H9 (cell line): ENCODE measurements at regions not wholly inside any gene's neighbourhood (a gene's known extent, or its start where the extent isn't known, plus 50 kb on each side); places are given as distances from the start of the nearest gene placed in this dataset.

Source experiments
- DNase-seq: peaks from one replicate; pipeline ENCODE4 v3.0.0-alpha.2; 2017
- H2AFZ ChIP-seq: one replicate; pipeline ENCODE4 v1.6.1; 2013; ENCODE audit warnings: mild to moderate bottlenecking, low read length, control low read depth, moderate library complexity
- H2AK5ac ChIP-seq: 2 replicates; pipeline ENCODE4 v1.6.1; 2013; ENCODE audit warnings: low read length, control low read depth, mixed read lengths; ENCODE audit not compliant: insufficient read length
- H2BK120ac ChIP-seq: one replicate; pipeline ENCODE4 v1.6.1; 2013; ENCODE audit warnings: low read depth, mild to moderate bottlenecking, low read length, control low read depth, inconsistent platforms; ENCODE audit not compliant: poor library complexity, severe bottlenecking
- H2BK12ac ChIP-seq: 2 replicates; pipeline ENCODE4 v1.6.1; 2013; ENCODE audit warnings: low read length, control low read depth, mixed read lengths, low read depth; ENCODE audit not compliant: insufficient read length
- H2BK15ac ChIP-seq: 2 replicates; pipeline ENCODE4 v1.6.1; 2013; ENCODE audit warnings: low read depth, low read length, control low read depth
- H2BK20ac ChIP-seq: one replicate; pipeline ENCODE4 v1.6.1; 2013; ENCODE audit warnings: low read depth, mild to moderate bottlenecking, low read length, control low read depth, inconsistent platforms; ENCODE audit not compliant: poor library complexity, severe bottlenecking
- H2BK5ac ChIP-seq: 2 replicates; pipeline ENCODE4 v1.6.1; 2013; ENCODE audit warnings: low read length, control low read depth, mixed read lengths; ENCODE audit not compliant: insufficient read length
- H3K14ac ChIP-seq: 2 replicates; pipeline ENCODE4 v1.6.1; 2013; ENCODE audit warnings: low read length, control low read depth; ENCODE audit not compliant: insufficient read depth
- H3K18ac ChIP-seq: 2 replicates; pipeline ENCODE4 v1.6.1; 2013; ENCODE audit warnings: low read depth, mild to moderate bottlenecking, mixed read lengths, low read length, control low read depth; ENCODE audit not compliant: insufficient read length
- H3K23ac ChIP-seq: 2 replicates; pipeline ENCODE4 v1.6.1; 2013; ENCODE audit warnings: low read length, control low read depth, mixed read lengths, low read depth; ENCODE audit not compliant: insufficient read length
- H3K23me2 ChIP-seq: 2 replicates; pipeline ENCODE4 v1.6.1; 2013; ENCODE audit warnings: low read depth, mild to moderate bottlenecking, mixed read lengths, low read length, control low read depth; ENCODE audit not compliant: insufficient read length, poor library complexity, severe bottlenecking
- H3K27ac ChIP-seq: 2 replicates; pipeline ENCODE4 v1.5.1; 2013; ENCODE audit warnings: low read length, control low read depth, mixed read lengths, low read depth; ENCODE audit not compliant: insufficient read length
- H3K27me3 ChIP-seq: 2 replicates; pipeline ENCODE4 v1.6.1; 2013; ENCODE audit warnings: low read length, control low read depth, inconsistent platforms; ENCODE audit not compliant: insufficient read depth
- H3K4ac ChIP-seq: 2 replicates; pipeline ENCODE4 v1.6.1; 2013; ENCODE audit warnings: low read depth, mild to moderate bottlenecking, control low read depth, inconsistent platforms, low read length, moderate library complexity
- H3K4me1 ChIP-seq: 2 replicates; pipeline ENCODE4 v1.6.1; 2013; ENCODE audit warnings: low read length, control low read depth, inconsistent platforms; ENCODE audit not compliant: insufficient read depth
- H3K4me2 ChIP-seq: 2 replicates; pipeline ENCODE4 v1.6.1; 2013; ENCODE audit warnings: low read length, control low read depth, mixed read lengths; ENCODE audit not compliant: insufficient read length, insufficient read depth
- H3K56ac ChIP-seq: 2 replicates; pipeline ENCODE4 v1.6.1; 2013; ENCODE audit warnings: low read depth, mild to moderate bottlenecking, mixed read lengths, low read length, control low read depth; ENCODE audit not compliant: insufficient read length
- H3K79me1 ChIP-seq: 2 replicates; pipeline ENCODE4 v1.6.1; 2013; ENCODE audit warnings: low read depth, mild to moderate bottlenecking, moderate library complexity, low read length, control low read depth, inconsistent platforms; ENCODE audit not compliant: insufficient read depth, poor library complexity, severe bottlenecking
- H3K79me2 ChIP-seq: 2 replicates; pipeline ENCODE4 v1.6.1; 2013; ENCODE audit warnings: low read length, control low read depth, inconsistent platforms; ENCODE audit not compliant: insufficient read depth
- H3K9ac ChIP-seq: 2 replicates; pipeline ENCODE4 v1.6.1; 2013; ENCODE audit warnings: low read length, control low read depth, mixed read lengths; ENCODE audit not compliant: insufficient read length; ENCODE audit errors: extremely low read depth
- H3K9me3 ChIP-seq: one replicate; pipeline ENCODE4 v1.6.1; 2013; ENCODE audit warnings: low read depth, low read length, inconsistent platforms; ENCODE audit not compliant: control insufficient read depth
- H3T11ph ChIP-seq: one replicate; pipeline ENCODE4 v1.6.1; 2013; ENCODE audit warnings: mild to moderate bottlenecking, low read length, control low read depth, inconsistent platforms
- H4K20me1 ChIP-seq: one replicate; pipeline ENCODE4 v1.6.1; 2013; ENCODE audit not compliant: control insufficient read depth, insufficient read length, insufficient read depth
- H4K5ac ChIP-seq: 2 replicates; pipeline ENCODE4 v1.6.1; 2013; ENCODE audit warnings: low read depth, mild to moderate bottlenecking, mixed read lengths, low read length, control low read depth; ENCODE audit not compliant: insufficient read length
- H4K8ac ChIP-seq: replicated peaks from 2 replicates; pipeline ENCODE4 v1.6.1; 2013; ENCODE audit warnings: low read length, control low read depth, mixed read lengths, low read depth; ENCODE audit not compliant: insufficient read length
- H4K91ac ChIP-seq: 2 replicates; pipeline ENCODE4 v1.6.1; 2013; ENCODE audit warnings: low read depth, mild to moderate bottlenecking, moderate library complexity, mixed read lengths, low read length, control low read depth; ENCODE audit not compliant: insufficient read length
- H3K27ac Mint-ChIP-seq, 3 experiments: 2 replicates in 2 of 3; 3 replicates in 1 of 3; pipeline ENCODE4 v1.8.0; 2020 to 2021; ENCODE audit warnings: mixed read lengths in 3 of 3, mild to moderate bottlenecking in 1 of 3, moderate library complexity in 1 of 3
- H3K27me3 Mint-ChIP-seq: 2 replicates; pipeline ENCODE4 v1.8.0; 2021; ENCODE audit warnings: low read depth, mild to moderate bottlenecking, moderate library complexity, mixed read lengths
- H3K36me3 Mint-ChIP-seq, 3 experiments: 2 replicates in 2 of 3; 3 replicates in 1 of 3; pipeline ENCODE4 v1.8.0; 2020 to 2021; ENCODE audit warnings: low read depth in 3 of 3, mixed read lengths in 3 of 3; ENCODE audit not compliant: insufficient read depth in 1 of 3
- H3K4me1 Mint-ChIP-seq, 2 experiments: 2 replicates each; pipeline ENCODE4 v1.8.0; 2020; ENCODE audit warnings: mixed read lengths in 2 of 2
- H3K4me3 Mint-ChIP-seq, 2 experiments: 2 replicates in 1 of 2; 3 replicates in 1 of 2; pipeline ENCODE4 v1.8.0; 2020 to 2021; ENCODE audit warnings: mild to moderate bottlenecking in 2 of 2, mixed read lengths in 2 of 2, moderate library complexity in 1 of 2
- H3K9me3 Mint-ChIP-seq, 2 experiments: 2 replicates in 1 of 2; 3 replicates in 1 of 2; pipeline ENCODE4 v1.8.0; 2020; ENCODE audit warnings: mild to moderate bottlenecking in 2 of 2, mixed read lengths in 2 of 2, moderate library complexity in 1 of 2
- WGBS: extraction: QIAGEN DNeasy Blood & Tissue Kit; methylation state at CpG from one replicate; pipeline ENCODE4 v1.1.7; 2013; ENCODE audit warnings: missing lambda C conversion rate, low lambda C conversion rate, mixed read lengths; ENCODE audit not compliant: insufficient read length; ENCODE audit errors: extremely low coverage; 5-methylcytosine and 5-hydroxymethylcytosine counted together
- TF ChIP-seq, protein P1 (sequence below): fragments of 200-600 bp; sonication (generic); conservative IDR thresholded peaks from 3 replicates; pipeline ENCODE4 v1.8.0; 2021; ENCODE audit warnings: antibody characterized with exemption, mild to moderate bottlenecking

DNA sequence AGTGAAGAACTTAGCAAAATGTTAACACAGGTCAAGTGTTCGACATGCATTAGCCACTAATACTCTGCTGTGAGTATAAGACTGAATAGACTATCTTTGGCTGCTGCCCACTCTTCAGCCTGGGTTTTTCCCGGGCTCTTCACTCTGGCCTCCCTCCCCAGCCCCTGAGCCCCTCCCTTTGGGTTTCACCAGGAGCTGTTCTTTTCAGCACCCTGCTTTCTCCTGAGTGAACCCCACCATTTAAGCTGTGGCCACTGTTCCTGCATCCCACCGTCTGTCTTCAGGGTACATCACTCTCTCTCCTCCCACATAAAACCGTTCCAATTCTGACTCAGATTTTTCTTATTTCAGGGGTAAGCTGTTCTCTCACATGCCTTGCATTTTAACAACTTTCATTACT, 92.0 kb upstream of the ASIC2 start:
- no peaks in the 10 kb centered on the region for H3K27me3 ChIP-seq
- no peak overlapping the region for H3K27ac ChIP-seq
- no peak overlapping the region for H3K9ac ChIP-seq
- no peak overlapping the region for H4K5ac ChIP-seq
- no peaks in the 10 kb centered on the region for H4K20me1 ChIP-seq
- no peak overlapping the region for H4K91ac ChIP-seq
- no peaks in the 10 kb centered on the region for H3K79me2 ChIP-seq
- no peak overlapping the region for H3T11ph ChIP-seq
- TF ChIP-seq, protein P1, sequence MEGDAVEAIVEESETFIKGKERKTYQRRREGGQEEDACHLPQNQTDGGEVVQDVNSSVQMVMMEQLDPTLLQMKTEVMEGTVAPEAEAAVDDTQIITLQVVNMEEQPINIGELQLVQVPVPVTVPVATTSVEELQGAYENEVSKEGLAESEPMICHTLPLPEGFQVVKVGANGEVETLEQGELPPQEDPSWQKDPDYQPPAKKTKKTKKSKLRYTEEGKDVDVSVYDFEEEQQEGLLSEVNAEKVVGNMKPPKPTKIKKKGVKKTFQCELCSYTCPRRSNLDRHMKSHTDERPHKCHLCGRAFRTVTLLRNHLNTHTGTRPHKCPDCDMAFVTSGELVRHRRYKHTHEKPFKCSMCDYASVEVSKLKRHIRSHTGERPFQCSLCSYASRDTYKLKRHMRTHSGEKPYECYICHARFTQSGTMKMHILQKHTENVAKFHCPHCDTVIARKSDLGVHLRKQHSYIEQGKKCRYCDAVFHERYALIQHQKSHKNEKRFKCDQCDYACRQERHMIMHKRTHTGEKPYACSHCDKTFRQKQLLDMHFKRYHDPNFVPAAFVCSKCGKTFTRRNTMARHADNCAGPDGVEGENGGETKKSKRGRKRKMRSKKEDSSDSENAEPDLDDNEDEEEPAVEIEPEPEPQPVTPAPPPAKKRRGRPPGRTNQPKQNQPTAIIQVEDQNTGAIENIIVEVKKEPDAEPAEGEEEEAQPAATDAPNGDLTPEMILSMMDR, result no peak
- no peaks in the 10 kb centered on the region for H3K79me1 ChIP-seq
- no peak overlapping the region for H3K23ac ChIP-seq
- peaks cover 14 to 18% of the 10 kb centered on the region in 2 experiments for H3K4me1 Mint-ChIP-seq
- no peak overlapping the region for H3K14ac ChIP-seq
- no peak overlapping the region for H2BK12ac ChIP-seq
- no peak overlapping the region for H2AFZ ChIP-seq
- H2BK120ac ChIP-seq, result no peak overlapping the region
- no peak overlapping the region for H4K8ac ChIP-seq
- H3K18ac ChIP-seq, result no peak overlapping the region
- peaks cover 6% of the 10 kb centered on the region; the same call in 1 of the 2 replicates for H3K4me1 ChIP-seq
- no peak overlapping the region for H3K4me2 ChIP-seq
- H3K4me3 Mint-ChIP-seq, result no peak overlapping the region
- H3K56ac ChIP-seq, result no peak overlapping the region
- H2BK5ac ChIP-seq, result no peak overlapping the region
- H3K9me3 ChIP-seq, result no peaks in the 10 kb centered on the region
- no peaks in the 10 kb centered on the region for H3K23me2 ChIP-seq
- H3K36me3 Mint-ChIP-seq, result no peaks in the 10 kb centered on the region; a peak in 1 of 7 replicates
- no peak for DNase-seq
- H2AK5ac ChIP-seq, result no peak overlapping the region
- H3K4ac ChIP-seq, result no peak overlapping the region
- no peak overlapping the region for H2BK15ac ChIP-seq
- H3K27me3 Mint-ChIP-seq, result peaks cover 6% of the 10 kb centered on the region
- H2BK20ac ChIP-seq, result no peak overlapping the region
- no peak overlapping the region for H3K27ac Mint-ChIP-seq
- no CpG with 5 or more reads among the region's 4 CpGs for WGBS
- no peaks in the 10 kb centered on the region for H3K9me3 Mint-ChIP-seq
